ENCODE measurements at regions not wholly inside any gene's neighbourhood (a gene's known extent, or its start where the extent isn't known, plus 50 kb on each side); places are given as distances from the start of the nearest gene placed in this dataset.

GRCh38 chr12:92039046-92039445 lies 106.6 kb downstream of the BTG1 start:
- Histone ChIP-seq H3K36me3 (no peaks in the 10 kb centered on the region), H3K4me3 (no peak overlapping the region), H3K27me3 (no peaks in the 10 kb centered on the region), H3K9me3 (no peaks in the 10 kb centered on the region), H3K4me1 (peaks cover 0 to 13% (median 5%) of the 10 kb centered on the region in 4 donors), H3K27ac (no peak overlapping the region)
- DNase-seq (no peak), ATAC-seq (no peak)
- no peak for TF ChIP-seq CTCF (IDR thresholded peaks at IDR 0.05)
- no peak for TF ChIP-seq POLR2A (IDR thresholded peaks at IDR 0.05)
- WGBS (ENCODE audit: insufficient coverage, low coverage, low lambda C conversion rate, missing lambda C conversion rate) = 90% methylated on average over 3 of the region's 3 CpGs
- intact Hi-C loops (cut with DNase I) = no loop called here

- TF ChIP-seq CTCF (IDR thresholded peaks at IDR 0.05) (no peak), POLR2A (IDR thresholded peaks at IDR 0.05) (no peak)
- peaks cover 0 to 13% (median 5%) of the 10 kb centered on the region in 4 donors for H3K4me1 ChIP-seq
- intact Hi-C loops (cut with DNase I) = no loop called here
- DNase-seq = no peak
- H3K36me3 ChIP-seq = no peaks in the 10 kb centered on the region
- ATAC-seq = no peak
- no peaks in the 10 kb centered on the region for H3K9me3 ChIP-seq
- H3K4me3 ChIP-seq = no peak overlapping the region
- 88% methylated on average over 4 of the region's 4 CpGs for WGBS (ENCODE audit: insufficient coverage, low coverage, low lambda C conversion rate, missing lambda C conversion rate)
- H3K27me3 ChIP-seq = no peaks in the 10 kb centered on the region
- no peak overlapping the region for H3K27ac ChIP-seq
These were observed 107.2 kb downstream of the BTG1 start for GRCh38 chr12:92038476-92038875.

GRCh38 chr12:92036771-92037453 lies 108.7 kb downstream of the BTG1 start:
- no peak for ATAC-seq

GRCh38 chr12:92036061-92036620 lies 109.5 kb downstream of the BTG1 start:
- peak in 3 of 4 donors; percentile 51 to 72 (median 58) for ATAC-seq
- TF ChIP-seq POLR2A (IDR thresholded peaks at IDR 0.05) = no peak
- no peak for TF ChIP-seq CTCF (IDR thresholded peaks at IDR 0.05)
- Histone ChIP-seq H3K36me3 (no peaks in the 10 kb centered on the region), H3K27ac (no peak overlapping the region), H3K27me3 (no peaks in the 10 kb centered on the region), H3K4me3 (no peak overlapping the region), H3K9me3 (no peaks in the 10 kb centered on the region), H3K4me1 (peaks cover 0 to 13% (median 5%) of the 10 kb centered on the region in 4 donors)
- DNase-seq = no peak
- WGBS (ENCODE audit: insufficient coverage, low coverage, low lambda C conversion rate, missing lambda C conversion rate) = 65% methylated on average over 7 of the region's 7 CpGs
- intact Hi-C loops (cut with DNase I) = no loop called here

More at GRCh38 chr12:92036771-92037453, 108.7 kb downstream of the BTG1 start:
- DNase-seq = no peak
- 100% methylated on average over 6 of the region's 6 CpGs for WGBS (ENCODE audit: insufficient coverage, low coverage, low lambda C conversion rate, missing lambda C conversion rate)
- no peaks in the 10 kb centered on the region for H3K36me3 ChIP-seq
- no peak overlapping the region for H3K4me3 ChIP-seq
- intact Hi-C loops (cut with DNase I) = no loop called here
- H3K4me1 ChIP-seq = peaks cover 0 to 13% (median 5%) of the 10 kb centered on the region in 4 donors
- no peak for TF ChIP-seq CTCF (IDR thresholded peaks at IDR 0.05)
- TF ChIP-seq POLR2A (IDR thresholded peaks at IDR 0.05) = no peak
- no peaks in the 10 kb centered on the region for H3K9me3 ChIP-seq
- no peak overlapping the region for H3K27ac ChIP-seq
- no peaks in the 10 kb centered on the region for H3K27me3 ChIP-seq

Measured in right lobe of liver (tissue), 6 donors.